Tibial nerve (tissue), 4 donors: ENCODE measurements at regions not wholly inside any gene's neighbourhood (a gene's known extent, or its start where the extent isn't known, plus 50 kb on each side); places are given as distances from the start of the nearest gene placed in this dataset.

Source experiments
- CTCF ChIP-seq, 5 experiments: fragments of 200-600 bp in 3 of 5; fragments of 450-650 bp in 2 of 5; sonication (generic) in 3 of 5; IDR thresholded peaks; one replicate each; pipeline ENCODE4 v1.5.1; 2016 to 2019; ENCODE audit warnings: antibody characterized with exemption in 5 of 5, mild to moderate bottlenecking in 3 of 5, moderate library complexity in 2 of 5
- EP300 ChIP-seq, 2 donors: sonication (generic); formaldehyde crosslinking; IDR thresholded peaks; one replicate each; pipeline ENCODE4 v1.6.1; 2017; ENCODE audit warnings: antibody characterized with exemption in 2 of 2, mild to moderate bottlenecking in 1 of 2
- POLR2A ChIP-seq, 2 donors: fragments of 450-650 bp; IDR thresholded peaks; one replicate each; pipeline ENCODE4 v1.6.1; 2017; ENCODE audit warnings: antibody characterized with exemption in 2 of 2, mild to moderate bottlenecking in 2 of 2, moderate library complexity in 2 of 2

DNA sequence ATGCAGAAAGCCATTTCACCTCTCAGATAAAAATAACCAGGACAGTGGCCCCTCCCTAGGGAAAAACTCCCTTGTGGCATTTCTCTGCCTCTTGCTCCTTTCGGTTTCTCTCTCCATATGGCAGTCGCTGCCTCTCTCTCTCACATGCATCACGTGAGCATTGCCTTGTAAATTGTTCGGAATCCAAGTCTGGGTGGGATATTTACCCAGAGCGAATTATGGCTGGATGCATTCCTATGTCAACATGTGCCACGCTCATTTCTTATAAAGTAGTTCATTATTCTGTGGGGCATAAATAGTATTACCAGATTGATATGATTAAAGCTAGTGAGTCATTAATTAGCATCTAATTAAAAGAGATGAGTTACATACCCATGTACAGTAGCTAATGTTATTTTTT is 392.9 kb downstream of the INSC start:
- TF ChIP-seq CTCF (IDR thresholded peaks at IDR 0.05), result no peak
- TF ChIP-seq POLR2A (IDR thresholded peaks at IDR 0.05), result no peak
- TF ChIP-seq EP300 (IDR thresholded peaks at IDR 0.05), result no peak
